Fibroblast of skin of back (primary cell): ENCODE measurements at regions not wholly inside any gene's neighbourhood (a gene's known extent, or its start where the extent isn't known, plus 50 kb on each side); places are given as distances from the start of the nearest gene placed in this dataset.
A peak's percentile ranks its signal among the peaks of the same experiment; 100 is the strongest.

Experiments
- DNase-seq: peaks from one replicate; pipeline ENCODE4 v3.0.0-alpha.2; 2013

GRCh38 chr3:81279481-81280379 lies 481.7 kb downstream of the GBE1 start:
- peak; percentile 30 for DNase-seq

GRCh38 chr3:81277853-81278252 lies 483.6 kb downstream of the GBE1 start:
- peak; percentile 61 for DNase-seq

- DNase-seq = no peak
Measured at GRCh38 chr3:81274671-81275070, 486.8 kb downstream of the GBE1 start.

- no peak for DNase-seq
Measured at GRCh38 chr3:81270603-81271379, 490.7 kb downstream of the GBE1 start.

GRCh38 chr3:81268526-81268925 lies 492.9 kb downstream of the GBE1 start:
- no peak for DNase-seq

- no peak for DNase-seq
Measured at GRCh38 chr3:81261996-81262395, 499.4 kb downstream of the GBE1 start.

- no peak for DNase-seq
Measured at GRCh38 chr3:81255463-81255862, 506.0 kb downstream of the GBE1 start.

GRCh38 chr3:81251096-81251495 lies 510.3 kb downstream of the GBE1 start:
- DNase-seq = no peak

- DNase-seq = peak; percentile 77
Measured at GRCh38 chr3:81249540-81250029, 511.9 kb downstream of the GBE1 start.

GRCh38 chr3:81245501-81245900 lies 515.9 kb downstream of the GBE1 start:
- no peak for DNase-seq

GRCh38 chr3:81245043-81245442 lies 516.4 kb downstream of the GBE1 start:
- peak; percentile 5 for DNase-seq

GRCh38 chr3:81244231-81244630 lies 517.2 kb downstream of the GBE1 start:
- no peak for DNase-seq

GRCh38 chr3:81242871-81243270 lies 518.6 kb downstream of the GBE1 start:
- peak; percentile 46 for DNase-seq

- no peak for DNase-seq
Measured at GRCh38 chr3:81237181-81237580, 524.3 kb downstream of the GBE1 start.

GRCh38 chr3:81218023-81218422 lies 543.4 kb downstream of the GBE1 start:
- peak; percentile 54 for DNase-seq

GRCh38 chr3:81217101-81217500 lies 544.3 kb downstream of the GBE1 start:
- DNase-seq = no peak

- DNase-seq = peak; percentile 90
Measured at GRCh38 chr3:81216192-81216591, 545.3 kb downstream of the GBE1 start.

GRCh38 chr3:81214631-81215030 lies 546.8 kb downstream of the GBE1 start:
- peak; percentile 49 for DNase-seq

- DNase-seq = no peak
Measured at GRCh38 chr3:81199587-81199986, 561.9 kb downstream of the GBE1 start.

GRCh38 chr3:81198756-81199155 lies 562.7 kb downstream of the GBE1 start:
- DNase-seq = peak; percentile 50

GRCh38 chr3:81198216-81198615 lies 563.2 kb downstream of the GBE1 start:
- DNase-seq = peak; percentile 57

- DNase-seq = peak; percentile 53
Measured at GRCh38 chr3:81197386-81197785, 564.1 kb downstream of the GBE1 start.

- peak; percentile 67 for DNase-seq
Measured at GRCh38 chr3:81195478-81195877, 566.0 kb downstream of the GBE1 start.

- DNase-seq = no peak
Measured at GRCh38 chr3:81186412-81186811, 575.0 kb downstream of the GBE1 start.
